OCI-LY3 (cell line): ENCODE measurements at regions not wholly inside any gene's neighbourhood (a gene's known extent, or its start where the extent isn't known, plus 50 kb on each side); places are given as distances from the start of the nearest gene placed in this dataset.
"Not testable (repeated sequence)": the region's sequence is repeated elsewhere in the genome, so short reads cannot be mapped to it uniquely, and the experiment has no call there.

Source experiments
- CTCF ChIP-seq: fragments of 200-600, 300-600 bp; sonication (generic); IDR thresholded peaks from 2 replicates; pipeline ENCODE4 v1.5.1; 2014; ENCODE audit warnings: antibody characterized with exemption, low read length, low read depth
- EZH2phosphoT487 ChIP-seq: fragments of 200-600 bp; shearing (Covaris generic); IDR thresholded peaks from 2 replicates; pipeline ENCODE4 v1.6.1; 2018; ENCODE audit warnings: antibody characterized with exemption, mixed run types, low read depth

- TF ChIP-seq CTCF, EZH2phosphoT487: not testable (repeated sequence)
These were observed 59.2 kb downstream of the BAK1 start for GRCh38 chr6:33520636-33521488.
